ENCODE measurements at regions not wholly inside any gene's neighbourhood (a gene's known extent, or its start where the extent isn't known, plus 50 kb on each side); places are given as distances from the start of the nearest gene placed in this dataset.

GRCh38 chr10:83287374-83287773 lies 851.9 kb upstream of the GHITM start:
- Histone ChIP-seq H3K36me3 (ENCODE audit: low read depth) (no peaks in the 10 kb centered on the region), H3K4me1 (ENCODE audit: insufficient read depth, poor library complexity, severe bottlenecking) (no peaks in the 10 kb centered on the region), H3K9me3 (ENCODE audit: severe bottlenecking) (peaks cover 2% of the 10 kb centered on the region), H3K27ac (ENCODE audit: poor library complexity, severe bottlenecking) (no peak overlapping the region), H3K4me3 (ENCODE audit: severe bottlenecking) (no peak overlapping the region), H3K27me3 (ENCODE audit: insufficient read depth, poor library complexity, severe bottlenecking) (no peaks in the 10 kb centered on the region)
- DNase-seq (ENCODE audit: low spot score) (no peak), ATAC-seq (ENCODE audit: low read depth) (no peak)
- no peak for TF ChIP-seq CTCF (IDR thresholded peaks at IDR 0.05; ENCODE audit: poor library complexity, severe bottlenecking)

GRCh38 chr10:83289373-83289772 lies 849.9 kb upstream of the GHITM start:
- DNase-seq (ENCODE audit: low spot score), result no peak
- Histone ChIP-seq H3K27ac (ENCODE audit: poor library complexity, severe bottlenecking) (no peak overlapping the region), H3K4me3 (ENCODE audit: severe bottlenecking) (no peak overlapping the region), H3K36me3 (ENCODE audit: low read depth) (no peaks in the 10 kb centered on the region), H3K4me1 (ENCODE audit: insufficient read depth, poor library complexity, severe bottlenecking) (no peaks in the 10 kb centered on the region), H3K9me3 (ENCODE audit: severe bottlenecking) (peaks cover 2% of the 10 kb centered on the region), H3K27me3 (ENCODE audit: insufficient read depth, poor library complexity, severe bottlenecking) (no peaks in the 10 kb centered on the region)
- no peak for TF ChIP-seq CTCF (IDR thresholded peaks at IDR 0.05; ENCODE audit: poor library complexity, severe bottlenecking)
- ATAC-seq (ENCODE audit: low read depth), result no peak

GRCh38 chr10:83289948-83290347 lies 849.4 kb upstream of the GHITM start:
- ATAC-seq (ENCODE audit: low read depth) (no peak), DNase-seq (ENCODE audit: low spot score) (no peak)
- H3K36me3 ChIP-seq (ENCODE audit: low read depth), result no peaks in the 10 kb centered on the region
- no peak for TF ChIP-seq CTCF (IDR thresholded peaks at IDR 0.05; ENCODE audit: poor library complexity, severe bottlenecking)
- no peaks in the 10 kb centered on the region for H3K27me3 ChIP-seq (ENCODE audit: insufficient read depth, poor library complexity, severe bottlenecking)
- H3K9me3 ChIP-seq (ENCODE audit: severe bottlenecking), result peaks cover 2% of the 10 kb centered on the region
- no peak overlapping the region for H3K27ac ChIP-seq (ENCODE audit: poor library complexity, severe bottlenecking)
- H3K4me3 ChIP-seq (ENCODE audit: severe bottlenecking), result no peak overlapping the region
- H3K4me1 ChIP-seq (ENCODE audit: insufficient read depth, poor library complexity, severe bottlenecking), result no peaks in the 10 kb centered on the region

- Histone ChIP-seq H3K4me3 (ENCODE audit: severe bottlenecking) (no peak overlapping the region), H3K36me3 (ENCODE audit: low read depth) (no peaks in the 10 kb centered on the region), H3K27me3 (ENCODE audit: insufficient read depth, poor library complexity, severe bottlenecking) (no peaks in the 10 kb centered on the region), H3K4me1 (ENCODE audit: insufficient read depth, poor library complexity, severe bottlenecking) (no peaks in the 10 kb centered on the region), H3K27ac (ENCODE audit: poor library complexity, severe bottlenecking) (no peak overlapping the region), H3K9me3 (ENCODE audit: severe bottlenecking) (no peaks in the 10 kb centered on the region)
- peak; percentile 58; the same call in 1 of the 3 replicates for ATAC-seq (ENCODE audit: low read depth)
- no peak for DNase-seq (ENCODE audit: low spot score)
- TF ChIP-seq CTCF (IDR thresholded peaks at IDR 0.05; ENCODE audit: poor library complexity, severe bottlenecking), result no peak
Measured at GRCh38 chr10:83301732-83302131, 837.6 kb upstream of the GHITM start.

GRCh38 chr10:83302623-83303022 lies 836.7 kb upstream of the GHITM start:
- no peak for ATAC-seq (ENCODE audit: low read depth)
- TF ChIP-seq CTCF (IDR thresholded peaks at IDR 0.05; ENCODE audit: poor library complexity, severe bottlenecking), result no peak
- Histone ChIP-seq H3K4me1 (ENCODE audit: insufficient read depth, poor library complexity, severe bottlenecking) (no peaks in the 10 kb centered on the region), H3K36me3 (ENCODE audit: low read depth) (no peaks in the 10 kb centered on the region), H3K4me3 (ENCODE audit: severe bottlenecking) (no peak overlapping the region), H3K27ac (ENCODE audit: poor library complexity, severe bottlenecking) (no peak overlapping the region), H3K27me3 (ENCODE audit: insufficient read depth, poor library complexity, severe bottlenecking) (no peaks in the 10 kb centered on the region), H3K9me3 (ENCODE audit: severe bottlenecking) (no peaks in the 10 kb centered on the region)
- DNase-seq (ENCODE audit: low spot score), result no peak

Data from RWPE2 (cell line).